Activated CD4-positive, alpha-beta memory T cell treated with anti-CD3 and anti-CD28 coated beads, Interleukin-2, amount 10 ng/mL, durations not matched to agents 7 days and 5 days (primary cell): ENCODE measurements at regions not wholly inside any gene's neighbourhood (a gene's known extent, or its start where the extent isn't known, plus 50 kb on each side); places are given as distances from the start of the nearest gene placed in this dataset.

Experiments
- CTCF ChIA-PET: fragments of 350-600 bp; sonication (Branson Sonifier 250); formaldehyde crosslinking; loops from one replicate; lab custom pipeline; 2021; ENCODE audit warnings: antibody characterized with exemption, inconsistent platforms; lab: Charles Lee
- POLR2A ChIA-PET: fragments of 350-600 bp; sonication (Branson Sonifier 250); formaldehyde crosslinking; loops from one replicate; lab custom pipeline; 2021; ENCODE audit warnings: antibody characterized with exemption; lab: Charles Lee
- DNase-seq: peaks from one replicate; pipeline ENCODE4 v3.0.0-alpha.2; 2020
- H3K27ac Mint-ChIP-seq: one replicate; pipeline ENCODE4 v1.8.0; 2021; ENCODE audit warnings: mild to moderate bottlenecking, mixed read lengths
- H3K27me3 Mint-ChIP-seq: one replicate; pipeline ENCODE4 v1.8.0; 2021; ENCODE audit warnings: mixed read lengths
- H3K36me3 Mint-ChIP-seq: one replicate; pipeline ENCODE4 v1.8.0; 2021; ENCODE audit warnings: low read depth, mixed read lengths
- H3K4me1 Mint-ChIP-seq: one replicate; pipeline ENCODE4 v1.8.0; 2021; ENCODE audit warnings: mixed read lengths
- H3K4me3 Mint-ChIP-seq: one replicate; pipeline ENCODE4 v1.8.0; 2021; ENCODE audit warnings: mild to moderate bottlenecking, mixed read lengths
- H3K9me3 Mint-ChIP-seq: one replicate; pipeline ENCODE4 v1.8.0; 2021; ENCODE audit warnings: mixed read lengths

DNA sequence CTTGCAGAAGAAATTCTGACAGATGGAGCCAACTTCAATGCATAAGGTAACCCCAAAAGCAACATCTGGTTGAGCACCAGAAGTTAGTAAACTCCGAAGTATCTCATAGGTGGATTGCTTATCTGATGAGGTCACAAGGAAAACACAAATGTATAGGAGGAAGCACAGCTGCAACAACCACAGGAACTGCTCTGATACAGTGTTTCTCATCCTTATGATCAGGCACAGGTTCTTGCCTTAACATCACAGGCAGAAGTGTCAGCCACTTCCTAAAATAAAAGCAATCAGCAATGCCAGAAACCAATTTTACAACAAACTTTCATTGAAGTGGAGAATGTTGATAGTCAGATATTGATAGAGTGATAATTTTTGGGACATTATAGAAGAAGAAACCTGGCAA, 530.3 kb upstream of the FAT3 start:
- no peak overlapping the region for H3K4me3 Mint-ChIP-seq
- ChIA-PET POLR2A (no interaction called here), CTCF (no interaction called here)
- peaks cover 6% of the 10 kb centered on the region for H3K9me3 Mint-ChIP-seq
- no peak for DNase-seq
- no peaks in the 10 kb centered on the region for H3K27me3 Mint-ChIP-seq
- H3K4me1 Mint-ChIP-seq = no peaks in the 10 kb centered on the region
- no peaks in the 10 kb centered on the region for H3K36me3 Mint-ChIP-seq
- H3K27ac Mint-ChIP-seq = no peak overlapping the region

DNA sequence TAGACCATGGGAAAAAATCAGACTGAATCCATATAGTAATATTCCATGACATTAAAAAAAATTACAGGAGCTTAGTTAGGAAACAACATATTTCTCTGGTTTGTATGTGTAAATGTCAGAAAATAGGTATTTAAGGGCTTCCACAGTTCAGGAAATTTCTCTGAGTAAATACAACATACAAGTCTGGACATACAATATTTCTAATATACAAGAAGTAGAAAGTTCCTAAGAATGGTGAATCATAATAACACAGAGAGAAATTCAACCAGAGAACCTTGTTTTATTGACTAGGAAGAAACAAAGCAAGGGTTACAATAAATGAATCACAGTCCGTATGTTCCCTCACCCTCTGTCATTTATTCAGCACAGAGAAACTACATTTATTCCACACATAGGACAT, 532.7 kb upstream of the FAT3 start:
- Mint-ChIP-seq H3K4me3 (no peak overlapping the region), H3K27me3 (no peaks in the 10 kb centered on the region), H3K4me1 (no peaks in the 10 kb centered on the region), H3K27ac (no peak overlapping the region), H3K36me3 (no peaks in the 10 kb centered on the region), H3K9me3 (peaks cover 8% of the 10 kb centered on the region)
- ChIA-PET POLR2A (no interaction called here), CTCF (no interaction called here)
- DNase-seq = no peak

DNA sequence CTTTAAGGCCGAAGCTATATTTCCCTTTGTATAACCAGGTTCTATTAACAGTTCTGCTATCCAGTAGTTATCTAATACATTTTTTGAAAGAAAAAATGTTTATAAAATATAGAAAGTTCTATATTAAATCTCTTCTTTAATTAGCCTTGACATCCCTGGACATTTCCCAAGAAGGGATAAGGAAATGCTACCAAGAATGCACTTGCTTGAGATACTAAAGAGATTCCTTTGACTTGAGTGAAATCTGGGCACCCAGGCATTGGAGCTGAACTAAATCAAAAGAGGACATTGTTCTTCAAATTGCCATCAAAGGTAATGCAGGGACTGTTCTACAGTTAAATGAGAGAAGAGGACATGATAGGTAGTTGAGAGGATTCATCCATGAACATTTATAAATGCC, 535.9 kb upstream of the FAT3 start:
- no peaks in the 10 kb centered on the region for H3K4me1 Mint-ChIP-seq
- peaks cover 2% of the 10 kb centered on the region for H3K9me3 Mint-ChIP-seq
- no peaks in the 10 kb centered on the region for H3K36me3 Mint-ChIP-seq
- DNase-seq = no peak
- no peak overlapping the region for H3K4me3 Mint-ChIP-seq
- H3K27ac Mint-ChIP-seq = no peak overlapping the region
- H3K27me3 Mint-ChIP-seq = no peaks in the 10 kb centered on the region
- POLR2A ChIA-PET = no interaction called here
- CTCF ChIA-PET = no interaction called here

DNA sequence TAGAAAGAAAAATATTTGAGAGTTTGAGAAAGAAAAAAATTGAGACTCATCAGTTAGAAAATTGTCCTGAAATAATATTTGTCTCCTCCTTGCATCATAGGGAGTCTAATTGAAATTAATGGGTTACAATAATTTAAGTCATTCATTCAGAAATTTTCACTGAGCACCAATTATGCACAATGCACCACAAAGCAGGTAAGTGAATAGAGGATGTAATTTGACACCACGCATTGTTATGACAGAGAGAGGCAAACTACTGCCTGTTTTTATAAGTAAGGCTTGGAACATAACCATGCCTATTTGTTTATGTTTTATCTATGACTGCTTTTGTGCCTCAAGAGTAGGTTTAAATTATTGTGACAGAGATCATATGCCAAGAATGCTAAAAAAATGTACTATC, 537.9 kb upstream of the FAT3 start:
- H3K9me3 Mint-ChIP-seq = peaks cover 2% of the 10 kb centered on the region
- POLR2A ChIA-PET = no interaction called here
- no peak overlapping the region for H3K4me3 Mint-ChIP-seq
- DNase-seq = no peak
- H3K27me3 Mint-ChIP-seq = no peaks in the 10 kb centered on the region
- no peaks in the 10 kb centered on the region for H3K36me3 Mint-ChIP-seq
- H3K27ac Mint-ChIP-seq = no peak overlapping the region
- no peaks in the 10 kb centered on the region for H3K4me1 Mint-ChIP-seq
- CTCF ChIA-PET = no interaction called here

DNA sequence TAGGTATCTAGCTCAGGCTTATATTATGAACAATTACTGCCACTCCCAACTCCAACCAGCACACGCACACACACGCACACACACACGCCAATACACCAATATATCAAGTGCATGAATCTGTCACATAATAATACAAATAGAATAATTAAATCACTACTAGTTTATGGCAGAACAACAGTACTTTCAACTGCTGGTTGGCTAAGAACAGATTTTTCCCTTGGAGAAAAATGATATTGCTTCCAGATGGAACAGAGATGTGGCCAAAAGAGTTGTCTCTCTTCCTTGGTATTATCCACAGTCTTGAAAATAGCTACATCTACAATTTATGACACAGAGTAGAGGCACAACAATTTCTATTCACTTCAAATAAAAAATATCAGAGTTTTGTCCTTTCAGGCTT, 538.3 kb upstream of the FAT3 start:
- H3K27me3 Mint-ChIP-seq = no peaks in the 10 kb centered on the region
- no peaks in the 10 kb centered on the region for H3K4me1 Mint-ChIP-seq
- ChIA-PET POLR2A (no interaction called here), CTCF (no interaction called here)
- no peak overlapping the region for H3K27ac Mint-ChIP-seq
- no peaks in the 10 kb centered on the region for H3K36me3 Mint-ChIP-seq
- DNase-seq = no peak
- H3K4me3 Mint-ChIP-seq = no peak overlapping the region
- H3K9me3 Mint-ChIP-seq = peaks cover 3% of the 10 kb centered on the region

DNA sequence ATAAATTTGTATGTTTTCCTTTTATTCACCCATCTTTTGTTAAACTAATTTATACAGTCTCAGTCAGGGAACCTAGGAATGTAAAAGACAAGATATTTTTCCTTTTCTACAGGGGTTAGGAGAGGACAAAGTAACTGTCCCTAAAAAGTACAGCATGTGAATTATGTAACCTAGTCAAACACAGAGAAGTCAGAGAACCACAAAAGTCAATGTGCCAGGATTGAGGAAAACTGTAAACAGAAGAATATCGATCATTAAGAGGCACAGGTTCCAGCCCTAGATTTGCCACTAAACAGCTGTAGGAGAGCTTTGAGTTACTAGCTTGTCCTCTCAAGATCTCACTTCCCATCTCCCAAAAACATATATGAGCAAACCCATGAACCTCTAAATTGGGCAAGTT, 550.9 kb upstream of the FAT3 start:
- Mint-ChIP-seq H3K27ac (no peak overlapping the region), H3K4me3 (no peak overlapping the region), H3K27me3 (no peaks in the 10 kb centered on the region), H3K4me1 (no peaks in the 10 kb centered on the region), H3K9me3 (peaks cover 17% of the 10 kb centered on the region), H3K36me3 (no peaks in the 10 kb centered on the region)
- POLR2A ChIA-PET = no interaction called here
- no peak for DNase-seq
- CTCF ChIA-PET = no interaction called here

DNA sequence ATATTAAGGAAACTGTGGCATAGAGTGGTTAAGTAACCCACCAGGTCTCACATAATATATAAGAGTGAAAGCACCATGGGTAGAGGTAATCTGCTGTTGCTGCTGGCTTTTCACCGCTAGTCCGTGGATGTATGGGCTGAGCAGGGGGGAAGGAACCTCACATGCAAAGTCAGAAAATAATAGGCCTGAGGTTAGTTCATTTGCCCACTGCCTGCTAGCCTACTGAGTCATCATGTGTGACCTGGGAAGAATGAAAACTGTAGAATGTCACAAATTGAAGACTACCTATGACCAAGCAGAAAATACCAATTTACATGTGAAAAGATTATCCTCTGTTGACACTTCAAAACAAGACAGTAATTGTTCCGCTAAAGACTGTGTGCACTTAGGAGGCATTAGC, 560.1 kb upstream of the FAT3 start:
- no peak for DNase-seq
- Mint-ChIP-seq H3K9me3 (peaks cover 6% of the 10 kb centered on the region), H3K4me1 (no peaks in the 10 kb centered on the region), H3K27ac (no peak overlapping the region), H3K27me3 (no peaks in the 10 kb centered on the region), H3K36me3 (no peaks in the 10 kb centered on the region), H3K4me3 (no peak overlapping the region)
- CTCF ChIA-PET = no interaction called here
- POLR2A ChIA-PET = no interaction called here

DNA sequence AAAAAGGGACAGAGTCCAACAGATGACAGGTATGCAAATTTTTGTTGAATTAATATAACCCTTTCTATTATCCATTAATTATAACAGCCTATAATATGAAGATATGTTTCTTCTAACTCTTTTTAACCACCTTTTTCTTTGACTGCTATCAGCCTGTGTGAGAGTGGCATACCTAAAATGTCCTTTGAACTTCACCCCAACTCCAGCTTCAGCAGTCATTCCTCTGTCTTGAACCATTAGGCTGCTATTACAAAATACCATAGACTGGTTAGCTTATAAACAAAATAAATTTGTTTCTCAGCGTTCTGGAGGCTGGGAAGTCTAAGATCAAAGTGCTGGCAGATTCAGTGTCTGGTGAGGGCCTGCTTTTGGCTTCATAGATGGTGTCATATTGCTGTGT, 564.6 kb upstream of the FAT3 start:
- no peak overlapping the region for H3K27ac Mint-ChIP-seq
- no peak for DNase-seq
- CTCF ChIA-PET = no interaction called here
- H3K27me3 Mint-ChIP-seq = no peaks in the 10 kb centered on the region
- no peaks in the 10 kb centered on the region for H3K36me3 Mint-ChIP-seq
- POLR2A ChIA-PET = no interaction called here
- H3K4me3 Mint-ChIP-seq = no peak overlapping the region
- no peaks in the 10 kb centered on the region for H3K4me1 Mint-ChIP-seq
- peaks cover 2% of the 10 kb centered on the region for H3K9me3 Mint-ChIP-seq

DNA sequence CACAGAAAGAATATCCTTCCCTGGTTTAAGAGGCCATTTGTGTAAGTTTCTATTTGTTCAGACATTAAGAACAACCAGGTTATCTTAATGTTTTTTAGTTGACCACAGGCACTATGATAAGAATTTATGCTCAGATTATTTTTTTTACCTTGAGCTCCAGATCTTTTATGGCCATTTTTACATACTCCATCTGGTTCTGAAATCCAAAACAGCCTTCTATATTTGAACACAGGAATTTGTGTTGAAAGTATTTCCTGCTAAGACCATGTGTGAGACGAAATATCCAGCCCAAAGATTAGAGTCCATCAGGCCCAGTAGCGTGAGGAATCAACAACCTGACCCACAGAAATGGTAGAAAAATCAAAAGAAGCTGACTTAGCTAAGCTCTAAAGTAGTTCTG, 569.9 kb upstream of the FAT3 start:
- ChIA-PET CTCF (no interaction called here), POLR2A (no interaction called here)
- Mint-ChIP-seq H3K9me3 (no peaks in the 10 kb centered on the region), H3K27me3 (no peaks in the 10 kb centered on the region), H3K27ac (no peak overlapping the region), H3K4me3 (no peak overlapping the region), H3K4me1 (no peaks in the 10 kb centered on the region), H3K36me3 (no peaks in the 10 kb centered on the region)
- no peak for DNase-seq

DNA sequence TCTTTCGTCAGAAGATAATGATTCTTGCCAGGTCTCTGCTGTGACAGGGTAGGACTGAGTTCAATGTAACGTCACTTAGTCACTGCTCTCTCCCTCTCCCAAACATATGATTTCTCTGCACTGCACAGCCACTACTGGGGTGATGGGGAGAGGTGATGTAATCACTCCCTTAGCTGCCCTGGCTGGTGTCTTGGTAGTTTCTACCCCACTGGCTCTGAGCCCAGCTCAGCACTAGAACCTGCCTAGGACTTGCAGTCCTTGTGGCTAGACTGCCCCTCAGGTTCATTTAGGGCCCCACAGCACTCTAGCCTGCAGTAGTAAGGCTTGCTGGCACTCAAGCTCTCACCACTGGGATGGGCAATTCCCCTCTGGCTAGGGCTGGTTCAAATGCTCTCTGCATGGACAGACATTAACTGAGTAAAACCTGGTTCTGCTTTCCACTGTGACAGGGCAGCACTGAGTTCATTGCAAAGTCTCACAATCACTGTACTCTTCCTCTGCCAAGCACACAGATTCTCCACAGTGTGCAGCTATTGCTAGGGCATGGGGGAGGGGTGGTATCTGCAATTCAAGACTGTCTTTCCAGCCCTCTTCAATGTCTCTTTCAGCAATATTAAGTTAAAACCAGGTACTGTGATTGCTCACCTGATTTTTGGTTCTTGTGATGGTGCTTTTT, 571.4 kb upstream of the FAT3 start:
- POLR2A ChIA-PET = no interaction called here
- CTCF ChIA-PET = no interaction called here
- DNase-seq = no peak
- Mint-ChIP-seq H3K27ac (no peak overlapping the region), H3K27me3 (no peaks in the 10 kb centered on the region), H3K4me1 (no peaks in the 10 kb centered on the region), H3K9me3 (no peaks in the 10 kb centered on the region), H3K4me3 (no peak overlapping the region), H3K36me3 (no peaks in the 10 kb centered on the region)

DNA sequence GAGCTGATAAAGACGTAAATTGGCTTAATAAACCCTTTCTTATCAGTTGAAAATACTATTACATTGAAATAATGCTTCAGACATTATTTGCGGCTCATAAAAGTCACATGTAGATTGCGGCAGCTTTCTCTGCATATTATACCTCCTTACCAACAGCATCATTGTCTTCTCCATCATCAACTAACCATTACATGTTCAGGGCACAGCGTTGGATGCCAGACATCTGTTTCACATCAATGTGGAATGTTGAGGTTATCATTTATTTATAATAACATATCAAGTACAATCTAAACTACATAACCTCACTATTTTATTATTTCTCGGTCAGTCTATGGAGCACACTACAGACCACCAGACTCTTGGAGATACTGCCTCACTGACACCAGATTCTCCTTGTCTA, 573.8 kb upstream of the FAT3 start:
- Mint-ChIP-seq H3K4me1 (no peaks in the 10 kb centered on the region), H3K27ac (no peak overlapping the region), H3K4me3 (no peak overlapping the region), H3K9me3 (no peaks in the 10 kb centered on the region), H3K36me3 (no peaks in the 10 kb centered on the region), H3K27me3 (no peaks in the 10 kb centered on the region)
- no peak for DNase-seq
- CTCF ChIA-PET = no interaction called here
- POLR2A ChIA-PET = no interaction called here

DNA sequence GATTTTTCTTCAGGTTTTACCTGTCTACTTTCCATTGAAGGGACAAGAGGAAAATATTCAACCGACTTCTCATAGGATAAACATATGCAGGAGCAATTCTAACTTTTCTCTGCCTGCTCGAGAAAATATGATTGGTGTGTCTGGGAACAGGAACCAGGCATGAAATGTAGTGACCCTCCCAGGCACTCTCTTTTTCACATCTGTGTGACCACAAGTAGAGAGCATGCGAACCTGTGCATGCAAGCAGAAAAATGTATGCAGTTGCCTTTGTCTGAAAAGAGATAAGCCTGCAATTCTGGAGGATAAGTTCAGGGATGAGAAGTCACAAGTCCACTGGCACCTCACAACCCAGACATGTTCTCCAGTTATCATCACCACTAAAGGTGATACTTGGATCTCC, 583.5 kb upstream of the FAT3 start:
- Mint-ChIP-seq H3K4me3 (no peak overlapping the region), H3K36me3 (no peaks in the 10 kb centered on the region), H3K4me1 (no peaks in the 10 kb centered on the region), H3K27ac (no peak overlapping the region), H3K9me3 (peaks cover 4% of the 10 kb centered on the region), H3K27me3 (no peaks in the 10 kb centered on the region)
- DNase-seq = no peak
- CTCF ChIA-PET = no interaction called here
- POLR2A ChIA-PET = no interaction called here

DNA sequence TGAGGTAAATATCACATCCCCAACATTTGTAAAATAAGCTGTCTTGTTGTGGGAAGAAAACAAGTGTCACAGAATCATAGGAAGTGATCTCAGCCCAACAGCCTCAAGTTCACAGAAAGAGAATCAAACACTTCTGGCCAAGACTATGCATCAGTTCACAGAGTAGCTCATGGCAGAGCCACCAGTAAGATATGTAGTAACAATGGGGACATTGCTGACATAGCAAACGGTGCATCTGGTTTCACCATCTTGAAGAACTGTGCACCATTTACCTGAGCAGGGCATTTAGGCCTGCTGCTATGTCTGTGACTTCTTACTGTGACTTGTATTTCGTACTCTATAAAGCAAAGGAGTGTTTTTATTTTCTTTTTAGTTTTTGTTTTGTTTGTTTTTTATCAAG, 585.3 kb upstream of the FAT3 start:
- POLR2A ChIA-PET = no interaction called here
- no peak for DNase-seq
- Mint-ChIP-seq H3K27me3 (no peaks in the 10 kb centered on the region), H3K4me1 (no peaks in the 10 kb centered on the region), H3K36me3 (no peaks in the 10 kb centered on the region), H3K4me3 (no peak overlapping the region), H3K27ac (no peak overlapping the region), H3K9me3 (peaks cover 4% of the 10 kb centered on the region)
- CTCF ChIA-PET = no interaction called here

DNA sequence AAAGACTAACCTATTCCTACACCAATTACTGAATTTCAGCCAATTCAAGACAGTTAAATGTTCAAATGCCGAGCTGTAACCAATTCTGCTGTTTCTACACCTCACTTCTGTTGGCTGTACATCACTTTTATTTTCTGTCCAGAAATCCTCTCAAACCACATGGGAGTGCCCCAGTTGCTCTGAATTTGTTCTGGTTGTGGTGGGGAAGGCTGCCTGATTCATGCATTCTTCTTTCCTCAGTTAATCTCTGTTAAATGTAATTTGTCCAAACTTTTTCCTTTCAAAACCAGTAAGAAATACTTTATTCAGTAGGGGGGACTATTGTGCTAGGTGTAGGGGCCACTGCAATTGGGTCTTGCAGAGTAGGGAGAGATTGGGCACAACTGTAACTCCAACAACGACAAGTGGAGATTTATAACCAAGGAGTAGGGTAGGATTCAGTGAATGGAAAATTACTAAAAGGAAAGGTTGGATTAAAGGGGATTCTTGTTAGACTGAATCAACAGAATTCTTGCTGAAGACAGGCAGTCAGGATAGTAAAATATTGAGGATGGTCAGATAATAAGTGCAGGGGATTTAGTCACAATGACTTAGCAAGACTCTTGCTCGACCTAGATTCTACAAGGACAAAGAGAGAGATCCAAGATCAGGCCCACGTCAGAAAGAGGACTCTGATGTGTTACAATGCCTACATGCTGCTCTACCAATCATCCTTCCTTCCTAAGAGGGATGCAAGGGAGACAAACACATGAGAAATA, 593.5 kb upstream of the FAT3 start:
- Mint-ChIP-seq H3K27me3 (no peaks in the 10 kb centered on the region), H3K27ac (no peak overlapping the region), H3K36me3 (no peaks in the 10 kb centered on the region), H3K9me3 (no peaks in the 10 kb centered on the region), H3K4me3 (no peak overlapping the region), H3K4me1 (no peaks in the 10 kb centered on the region)
- no peak for DNase-seq
- POLR2A ChIA-PET = no interaction called here
- CTCF ChIA-PET = no interaction called here
